K562 (cell line): ENCODE measurements at regions not wholly inside any gene's neighbourhood (a gene's known extent, or its start where the extent isn't known, plus 50 kb on each side); places are given as distances from the start of the nearest gene placed in this dataset.
A peak's percentile ranks its signal among the peaks of the same experiment; 100 is the strongest.

Experiments used
- CCAR2 ChIP-seq: fragments of 200-400 bp; formaldehyde crosslinking; IDR thresholded peaks from 2 replicates; pipeline ENCODE4 v1.6.1; 2017; ENCODE audit warnings: mild to moderate bottlenecking, low read depth, low read length
- FOSL1 ChIP-seq: fragments of 200-800 bp; sonication (Bioruptor generic); conservative IDR thresholded peaks from 2 replicates; pipeline ENCODE4 v1.6.1; 2016; ENCODE audit warnings: missing genetic modification characterization, missing compliant biosample characterization
- HBP1 ChIP-seq: fragments of 450-650 bp; formaldehyde crosslinking; IDR thresholded peaks from 2 replicates; pipeline ENCODE4 v1.4.0; 2022; ENCODE audit warnings: missing genetic modification characterization
- POLR3G ChIP-seq: IDR thresholded peaks from 2 replicates; pipeline ENCODE4 v1.6.1; 2011; ENCODE audit not compliant: insufficient read length, insufficient replicate concordance; ENCODE audit errors: extremely low read depth
- SRSF9 ChIP-seq: fragments of 200-400 bp; formaldehyde crosslinking; IDR thresholded peaks from 2 replicates; pipeline ENCODE4 v1.6.1; 2017; ENCODE audit warnings: low read depth, low read length, borderline replicate concordance
- TCF15 ChIP-seq: fragments of 250-450 bp; sonication (Bioruptor Pico); IDR thresholded peaks from 2 replicates; pipeline ENCODE4 v1.8.0; 2022; ENCODE audit warnings: moderate library complexity, mild to moderate bottlenecking, inconsistent platforms
- TCF7 ChIP-seq: sonication (generic); IDR thresholded peaks from 2 replicates; pipeline ENCODE4 v1.6.1; 2016; ENCODE audit warnings: antibody characterized with exemption, borderline replicate concordance
- TRIM24 ChIP-seq, 2 experiments: fragments of 450-650 bp; IDR thresholded peaks; 2 replicates each; pipeline ENCODE4 v1.6.1; 2016
- ZNF239 ChIP-seq: fragments of 250-450 bp; sonication (Bioruptor Pico); IDR thresholded peaks from 2 replicates; pipeline ENCODE4 v1.4.0; 2020; ENCODE audit warnings: mild to moderate bottlenecking
- ZNF408 ChIP-seq: fragments of 250-450 bp; sonication (Bioruptor Pico); IDR thresholded peaks from 2 replicates; pipeline ENCODE4 v1.4.0; 2020; ENCODE audit warnings: low read depth, mild to moderate bottlenecking, moderate library complexity
- ZNF584 ChIP-seq: fragments of 200-800 bp; sonication (Bioruptor generic); IDR thresholded peaks from 2 replicates; pipeline ENCODE4 v1.6.1; 2016; ENCODE audit warnings: low read depth, mild to moderate bottlenecking, missing genetic modification characterization, missing compliant biosample characterization
- TF ChIP-seq, protein P1 (sequence below): fragments of 200-800 bp; sonication (Bioruptor generic); IDR thresholded peaks from 2 replicates; pipeline ENCODE4 v1.6.1; 2017; ENCODE audit warnings: missing genetic modification characterization, missing compliant biosample characterization
- TF ChIP-seq, protein P2 (sequence below): sonication (generic); formaldehyde crosslinking; IDR thresholded peaks from 2 replicates; pipeline ENCODE4 v1.8.0; 2022; ENCODE audit warnings: mild to moderate bottlenecking, missing genetic modification reagents

- TF ChIP-seq, protein P1, sequence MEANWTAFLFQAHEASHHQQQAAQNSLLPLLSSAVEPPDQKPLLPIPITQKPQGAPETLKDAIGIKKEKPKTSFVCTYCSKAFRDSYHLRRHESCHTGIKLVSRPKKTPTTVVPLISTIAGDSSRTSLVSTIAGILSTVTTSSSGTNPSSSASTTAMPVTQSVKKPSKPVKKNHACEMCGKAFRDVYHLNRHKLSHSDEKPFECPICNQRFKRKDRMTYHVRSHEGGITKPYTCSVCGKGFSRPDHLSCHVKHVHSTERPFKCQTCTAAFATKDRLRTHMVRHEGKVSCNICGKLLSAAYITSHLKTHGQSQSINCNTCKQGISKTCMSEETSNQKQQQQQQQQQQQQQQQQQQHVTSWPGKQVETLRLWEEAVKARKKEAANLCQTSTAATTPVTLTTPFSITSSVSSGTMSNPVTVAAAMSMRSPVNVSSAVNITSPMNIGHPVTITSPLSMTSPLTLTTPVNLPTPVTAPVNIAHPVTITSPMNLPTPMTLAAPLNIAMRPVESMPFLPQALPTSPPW (CRISPR knock-in tag) = peak; percentile 24; the same call in 1 of the 2 replicates
- peak; percentile 88; the same call in 1 of the 2 replicates for TF ChIP-seq TCF7
- TF ChIP-seq SRSF9 = no peak
- no peak for TF ChIP-seq TRIM24 (IDR thresholded peaks at IDR 0.05)
- no peak for TF ChIP-seq CCAR2
- TF ChIP-seq, protein P2, sequence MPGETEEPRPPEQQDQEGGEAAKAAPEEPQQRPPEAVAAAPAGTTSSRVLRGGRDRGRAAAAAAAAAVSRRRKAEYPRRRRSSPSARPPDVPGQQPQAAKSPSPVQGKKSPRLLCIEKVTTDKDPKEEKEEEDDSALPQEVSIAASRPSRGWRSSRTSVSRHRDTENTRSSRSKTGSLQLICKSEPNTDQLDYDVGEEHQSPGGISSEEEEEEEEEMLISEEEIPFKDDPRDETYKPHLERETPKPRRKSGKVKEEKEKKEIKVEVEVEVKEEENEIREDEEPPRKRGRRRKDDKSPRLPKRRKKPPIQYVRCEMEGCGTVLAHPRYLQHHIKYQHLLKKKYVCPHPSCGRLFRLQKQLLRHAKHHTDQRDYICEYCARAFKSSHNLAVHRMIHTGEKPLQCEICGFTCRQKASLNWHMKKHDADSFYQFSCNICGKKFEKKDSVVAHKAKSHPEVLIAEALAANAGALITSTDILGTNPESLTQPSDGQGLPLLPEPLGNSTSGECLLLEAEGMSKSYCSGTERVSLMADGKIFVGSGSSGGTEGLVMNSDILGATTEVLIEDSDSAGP (CRISPR knock-in tag) = no peak
- TF ChIP-seq POLR3G = no peak
- no peak for TF ChIP-seq ZNF408 (CRISPR knock-in tag)
- 0 out of 2 replicates have a peak, but pooled peaks have one; percentile 67 for TF ChIP-seq HBP1 (CRISPR knock-in tag)
- TF ChIP-seq ZNF239 (CRISPR knock-in tag) = no peak
- peak; percentile 76; the same call in 1 of the 2 replicates for TF ChIP-seq ZNF584
- peak; percentile 96 for TF ChIP-seq FOSL1 (tag)
- TF ChIP-seq TCF15 (CRISPR knock-in tag) = no peak
Observed at GRCh38 chr15:69760890-69761568, 308.4 kb downstream of the RPLP1 start (continued).
